ENCODE measurements at regions not wholly inside any gene's neighbourhood (a gene's known extent, or its start where the extent isn't known, plus 50 kb on each side); places are given as distances from the start of the nearest gene placed in this dataset.
"Not testable (repeated sequence)": the region's sequence is repeated elsewhere in the genome, so short reads cannot be mapped to it uniquely, and the experiment has no call there.

GRCh38 chr11:87812571-87813365 lies 362.5 kb downstream of the RAB38 start:
- no peak for DNase-seq (ENCODE audit: low read depth)
- H3K4me3 ChIP-seq (ENCODE audit: low read length), result no peak overlapping the region

GRCh38 chr11:87810486-87810885 lies 364.8 kb downstream of the RAB38 start:
- H3K4me3 ChIP-seq (ENCODE audit: low read length), result no peak overlapping the region
- no peaks in the 10 kb centered on the region for H3K9me3 ChIP-seq (ENCODE audit: control insufficient read depth, low read length)
- H3K36me3 ChIP-seq (ENCODE audit: control insufficient read depth, insufficient read depth, low read length, severe bottlenecking), result no peaks in the 10 kb centered on the region
- H3K9ac ChIP-seq (ENCODE audit: low read length), result no peak overlapping the region
- H3K4me1 ChIP-seq (ENCODE audit: control insufficient read depth, insufficient read depth, low read length), result no peaks in the 10 kb centered on the region
- no peak for DNase-seq (ENCODE audit: low read depth)
- no peaks in the 10 kb centered on the region for H3K27me3 ChIP-seq (replicated peaks; ENCODE audit: control insufficient read depth, insufficient read depth, low read length)

More at GRCh38 chr11:87812571-87813365, 362.5 kb downstream of the RAB38 start:
- H3K9me3 ChIP-seq (ENCODE audit: control insufficient read depth, low read length), result no peaks in the 10 kb centered on the region
- no peaks in the 10 kb centered on the region for H3K4me1 ChIP-seq (ENCODE audit: control insufficient read depth, insufficient read depth, low read length)
- no peaks in the 10 kb centered on the region for H3K36me3 ChIP-seq (ENCODE audit: control insufficient read depth, insufficient read depth, low read length, severe bottlenecking)
- H3K27me3 ChIP-seq (replicated peaks; ENCODE audit: control insufficient read depth, insufficient read depth, low read length), result no peaks in the 10 kb centered on the region
- H3K9ac ChIP-seq (ENCODE audit: low read length), result no peak overlapping the region

- no peak overlapping the region for H3K9ac ChIP-seq (ENCODE audit: low read length)
- H3K4me1 ChIP-seq (ENCODE audit: control insufficient read depth, insufficient read depth, low read length), result no peaks in the 10 kb centered on the region
- no peak for DNase-seq (ENCODE audit: low read depth)
- H3K9me3 ChIP-seq (ENCODE audit: control insufficient read depth, low read length), result no peaks in the 10 kb centered on the region
- no peaks in the 10 kb centered on the region for H3K27me3 ChIP-seq (replicated peaks; ENCODE audit: control insufficient read depth, insufficient read depth, low read length)
- H3K4me3 ChIP-seq (ENCODE audit: low read length), result no peak overlapping the region
- no peaks in the 10 kb centered on the region for H3K36me3 ChIP-seq (ENCODE audit: control insufficient read depth, insufficient read depth, low read length, severe bottlenecking)
Measured at GRCh38 chr11:87809256-87809655, 366.0 kb downstream of the RAB38 start.

DNA sequence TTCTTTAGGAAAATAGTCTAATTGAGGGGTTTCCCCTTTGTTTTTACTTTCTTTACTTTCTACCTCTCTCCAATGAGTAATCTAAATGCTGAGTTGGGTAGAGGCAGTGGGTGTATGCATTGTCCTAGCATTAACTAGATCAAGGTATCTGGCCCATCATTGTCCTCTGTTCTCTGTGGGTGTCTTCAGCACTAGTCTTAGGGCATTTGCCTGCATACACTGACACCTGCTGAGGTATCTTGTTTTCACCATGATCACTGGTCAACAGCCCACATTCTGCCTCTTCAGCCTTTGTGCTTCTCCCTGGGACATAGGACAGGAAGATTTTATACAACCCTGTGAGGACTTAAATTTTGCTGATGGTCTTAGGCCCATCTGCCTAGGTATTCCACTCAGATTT lies 371.1 kb downstream of the RAB38 start:
- no peak overlapping the region for H3K4me3 ChIP-seq (ENCODE audit: low read length)
- no peaks in the 10 kb centered on the region for H3K9me3 ChIP-seq (ENCODE audit: control insufficient read depth, low read length)
- H3K27me3 ChIP-seq (replicated peaks; ENCODE audit: control insufficient read depth, insufficient read depth, low read length), result no peaks in the 10 kb centered on the region
- no peaks in the 10 kb centered on the region for H3K4me1 ChIP-seq (ENCODE audit: control insufficient read depth, insufficient read depth, low read length)
- DNase-seq (ENCODE audit: low read depth), result no peak
- no peaks in the 10 kb centered on the region for H3K36me3 ChIP-seq (ENCODE audit: control insufficient read depth, insufficient read depth, low read length, severe bottlenecking)
- no peak overlapping the region for H3K9ac ChIP-seq (ENCODE audit: low read length)

DNA sequence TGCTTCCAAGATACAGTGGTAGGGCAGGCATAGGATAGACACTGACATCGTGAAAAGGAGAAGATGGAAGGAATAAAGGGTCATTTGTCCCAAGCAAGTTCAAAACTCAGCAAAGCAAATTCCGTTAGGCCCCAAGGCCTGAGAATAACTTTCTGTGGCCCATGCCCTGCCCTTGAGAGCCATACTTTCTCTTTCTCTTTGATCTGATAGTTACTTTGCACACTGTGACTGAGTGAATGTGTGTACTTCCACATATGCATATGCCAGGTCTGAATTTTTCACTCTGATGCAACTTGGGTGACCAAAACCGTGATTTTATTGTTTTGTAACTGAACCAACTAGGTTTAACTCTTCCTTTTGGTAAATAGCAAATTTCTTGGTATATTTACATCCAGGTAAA lies 371.5 kb downstream of the RAB38 start:
- Histone ChIP-seq H3K9ac (ENCODE audit: low read length) (no peak overlapping the region), H3K36me3 (ENCODE audit: control insufficient read depth, insufficient read depth, low read length, severe bottlenecking) (no peaks in the 10 kb centered on the region), H3K9me3 (ENCODE audit: control insufficient read depth, low read length) (no peaks in the 10 kb centered on the region), H3K27me3 (replicated peaks; ENCODE audit: control insufficient read depth, insufficient read depth, low read length) (no peaks in the 10 kb centered on the region), H3K4me3 (ENCODE audit: low read length) (no peak overlapping the region), H3K4me1 (ENCODE audit: control insufficient read depth, insufficient read depth, low read length) (no peaks in the 10 kb centered on the region)
- no peak for DNase-seq (ENCODE audit: low read depth)

- not testable (repeated sequence) for H3K27me3 ChIP-seq (replicated peaks; ENCODE audit: control insufficient read depth, insufficient read depth, low read length); DNase-seq (ENCODE audit: low read depth); H3K9ac ChIP-seq (ENCODE audit: low read length); H3K4me3 ChIP-seq (ENCODE audit: low read length); H3K9me3 ChIP-seq (ENCODE audit: control insufficient read depth, low read length); H3K4me1 ChIP-seq (ENCODE audit: control insufficient read depth, insufficient read depth, low read length); H3K36me3 ChIP-seq (ENCODE audit: control insufficient read depth, insufficient read depth, low read length, severe bottlenecking)
Measured at GRCh38 chr11:87784862-87785261, 390.4 kb downstream of the RAB38 start.

DNA sequence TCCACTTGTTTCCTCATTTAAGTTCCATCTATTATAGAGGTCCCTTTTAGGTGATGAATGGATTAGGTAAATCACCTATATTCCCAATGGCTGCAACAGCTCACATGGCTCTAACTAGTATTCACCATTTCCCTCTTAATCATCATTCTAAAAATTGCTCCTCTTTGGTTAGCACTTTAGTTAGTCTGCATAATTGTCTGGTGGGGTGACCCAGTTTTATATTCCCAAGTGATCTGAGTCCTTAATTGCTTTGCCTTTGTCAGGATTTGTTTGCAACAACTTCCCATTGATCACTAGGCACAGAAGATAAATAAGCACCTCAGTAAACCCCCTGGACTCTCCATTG lies 395.2 kb downstream of the RAB38 start:
- H3K4me1 ChIP-seq (ENCODE audit: control insufficient read depth, insufficient read depth, low read length), result peaks cover 22% of the 10 kb centered on the region
- H3K9ac ChIP-seq (ENCODE audit: low read length), result no peak overlapping the region
- H3K9me3 ChIP-seq (ENCODE audit: control insufficient read depth, low read length), result no peaks in the 10 kb centered on the region
- DNase-seq (ENCODE audit: low read depth), result no peak
- H3K4me3 ChIP-seq (ENCODE audit: low read length), result no peak overlapping the region
- H3K27me3 ChIP-seq (replicated peaks; ENCODE audit: control insufficient read depth, insufficient read depth, low read length), result no peaks in the 10 kb centered on the region
- H3K36me3 ChIP-seq (ENCODE audit: control insufficient read depth, insufficient read depth, low read length, severe bottlenecking), result no peaks in the 10 kb centered on the region

GRCh38 chr11:87779276-87780067 lies 395.8 kb downstream of the RAB38 start:
- H3K4me1 ChIP-seq (ENCODE audit: control insufficient read depth, insufficient read depth, low read length), result peaks cover 22% of the 10 kb centered on the region
- no peak for DNase-seq (ENCODE audit: low read depth)
- H3K36me3 ChIP-seq (ENCODE audit: control insufficient read depth, insufficient read depth, low read length, severe bottlenecking), result no peaks in the 10 kb centered on the region

DNA sequence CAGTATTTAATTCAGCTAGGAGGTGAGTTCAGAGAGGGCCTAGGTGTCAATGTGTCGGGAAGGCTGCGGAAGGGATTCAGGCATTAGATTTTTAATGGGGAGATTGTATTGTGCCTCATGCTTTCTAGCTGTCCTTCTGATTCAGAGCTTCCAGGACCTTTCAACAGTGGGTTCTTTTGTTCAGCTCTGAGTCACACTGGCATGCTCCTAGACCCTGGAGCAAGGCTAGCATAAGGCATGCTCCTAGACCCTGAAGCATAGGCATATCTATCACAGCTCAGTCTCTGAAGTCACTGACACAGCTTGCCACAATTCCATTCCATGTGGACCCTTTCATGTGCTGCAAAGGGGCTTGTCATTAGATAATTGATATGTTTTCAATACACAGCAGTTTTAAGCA lies 396.9 kb downstream of the RAB38 start:
- H3K4me3 ChIP-seq (ENCODE audit: low read length), result no peak overlapping the region
- H3K36me3 ChIP-seq (ENCODE audit: control insufficient read depth, insufficient read depth, low read length, severe bottlenecking), result no peaks in the 10 kb centered on the region
- no peak for DNase-seq (ENCODE audit: low read depth)
- H3K9ac ChIP-seq (ENCODE audit: low read length), result no peak overlapping the region
- H3K9me3 ChIP-seq (ENCODE audit: control insufficient read depth, low read length), result no peaks in the 10 kb centered on the region
- no peaks in the 10 kb centered on the region for H3K27me3 ChIP-seq (replicated peaks; ENCODE audit: control insufficient read depth, insufficient read depth, low read length)
- H3K4me1 ChIP-seq (ENCODE audit: control insufficient read depth, insufficient read depth, low read length), result peaks cover 22% of the 10 kb centered on the region

More at GRCh38 chr11:87779276-87780067, 395.8 kb downstream of the RAB38 start:
- peak overlapping the region; percentile 31 for H3K4me3 ChIP-seq (ENCODE audit: low read length)
- H3K9ac ChIP-seq (ENCODE audit: low read length), result no peak overlapping the region
- H3K27me3 ChIP-seq (replicated peaks; ENCODE audit: control insufficient read depth, insufficient read depth, low read length), result no peaks in the 10 kb centered on the region
- no peaks in the 10 kb centered on the region for H3K9me3 ChIP-seq (ENCODE audit: control insufficient read depth, low read length)

DNA sequence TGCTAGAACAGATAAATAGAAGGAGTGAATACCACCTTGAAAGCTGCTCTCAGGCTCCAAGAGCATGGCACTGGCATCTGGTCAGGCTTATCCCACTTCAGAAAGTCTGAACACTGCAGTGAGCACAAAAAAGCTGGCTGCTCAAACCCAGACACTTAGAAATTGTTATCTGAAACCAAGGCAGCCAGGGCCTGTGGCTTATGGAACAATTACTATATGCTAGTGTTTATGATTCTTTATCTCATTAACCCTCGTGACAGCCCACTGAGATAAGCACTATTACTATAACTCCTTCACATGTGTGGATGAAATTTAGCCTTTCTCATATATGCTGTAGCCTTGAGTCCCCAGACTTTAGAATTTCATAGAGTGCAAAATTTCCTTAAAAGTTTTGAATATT lies 400.2 kb downstream of the RAB38 start:
- Histone ChIP-seq H3K9me3 (ENCODE audit: control insufficient read depth, low read length) (no peaks in the 10 kb centered on the region), H3K36me3 (ENCODE audit: control insufficient read depth, insufficient read depth, low read length, severe bottlenecking) (no peaks in the 10 kb centered on the region), H3K9ac (ENCODE audit: low read length) (no peak overlapping the region), H3K27me3 (replicated peaks; ENCODE audit: control insufficient read depth, insufficient read depth, low read length) (no peaks in the 10 kb centered on the region), H3K4me1 (ENCODE audit: control insufficient read depth, insufficient read depth, low read length) (peaks cover 18% of the 10 kb centered on the region), H3K4me3 (ENCODE audit: low read length) (no peak overlapping the region)
- no peak for DNase-seq (ENCODE audit: low read depth)

DNA sequence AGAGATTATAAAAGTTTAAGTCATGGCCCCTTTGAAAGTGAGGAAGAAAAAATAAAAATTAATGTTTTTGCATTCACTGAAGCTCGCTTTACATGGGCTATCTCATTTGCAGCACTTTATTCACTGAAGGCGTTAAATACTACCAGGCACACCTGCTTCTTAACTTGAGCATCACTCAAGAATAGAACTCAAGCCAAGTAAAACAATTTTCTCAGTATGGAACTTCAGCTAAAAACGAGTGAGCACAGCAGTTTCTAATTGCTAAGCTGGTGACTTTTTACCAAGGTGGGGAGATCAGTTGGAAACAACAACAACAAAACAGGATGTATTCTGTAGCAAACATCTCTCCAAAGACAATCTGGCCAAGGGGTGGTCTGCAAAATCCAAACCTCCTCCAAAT lies 405.6 kb downstream of the RAB38 start:
- no peak overlapping the region for H3K4me3 ChIP-seq (ENCODE audit: low read length)
- no peaks in the 10 kb centered on the region for H3K9me3 ChIP-seq (ENCODE audit: control insufficient read depth, low read length)
- no peaks in the 10 kb centered on the region for H3K36me3 ChIP-seq (ENCODE audit: control insufficient read depth, insufficient read depth, low read length, severe bottlenecking)
- DNase-seq (ENCODE audit: low read depth), result no peak
- no peaks in the 10 kb centered on the region for H3K4me1 ChIP-seq (ENCODE audit: control insufficient read depth, insufficient read depth, low read length)
- no peaks in the 10 kb centered on the region for H3K27me3 ChIP-seq (replicated peaks; ENCODE audit: control insufficient read depth, insufficient read depth, low read length)
- H3K9ac ChIP-seq (ENCODE audit: low read length), result no peak overlapping the region

All from adipocyte (in vitro differentiated cells).